Heart left ventricle (tissue), 13 donors: ENCODE measurements at regions not wholly inside any gene's neighbourhood (a gene's known extent, or its start where the extent isn't known, plus 50 kb on each side); places are given as distances from the start of the nearest gene placed in this dataset.

Experiments used
- CTCF ChIP-seq, 12 donors: fragments of 200-600 bp; sonication (generic) in 4 of 12; IDR thresholded peaks; one replicate each; pipeline versions ENCODE4 v1.5.0 to v1.8.0; 2018 to 2022; ENCODE audit warnings: antibody characterized with exemption in 12 of 12, mild to moderate bottlenecking in 5 of 12
- POLR2A ChIP-seq, 2 donors: fragments of 450-650 bp; IDR thresholded peaks; one replicate each; pipeline ENCODE4 v1.6.1; 2017; ENCODE audit warnings: antibody characterized with exemption in 2 of 2, mild to moderate bottlenecking in 2 of 2, moderate library complexity in 2 of 2
- donor health status: ischemic (EF 13 %, LVEDD 7.1; RV severe dilation, severe dysfunction).
- donor health status: DM: no; HTN: yes; CAD: no.
- donor health status: DM: no; HTN: no; CAD: no.
- donor health status: ischemic (EF 25% LVEDD 6.9; RV normal size, moderate dysfunction).
- donor health status: ischemic (EF 25% LVEDD 5.7; RV mildly dilated, moderate dysfunction).
- donor health status: ischemic (EF 35%, LVEDD 5.7; RV mildly dilated, moderate dysfunction).
- donor health status: nonischemic (EF 11% LVEDD 7.7; RV severe dilation, severe dysfunction).
- donor health status: DM: yes; HTN: yes; CAD: no.
- donor health status: PGD.
- donor health status: ischemic (EF 29% LVEDD 5.4; RV normal size, mild dysfunction).
- donor health status: nonischemic (EF 23%, LVEDD 6.1; RV moderate dilation, normal function).

- TF ChIP-seq POLR2A (IDR thresholded peaks at IDR 0.05), result no peak
- TF ChIP-seq CTCF (IDR thresholded peaks at IDR 0.05), result no peak
Observed at GRCh38 chr2:176566496-176566895, 297.3 kb downstream of the MTX2 start.
